NCI-H510A (cell line): ENCODE measurements at regions not wholly inside any gene's neighbourhood (a gene's known extent, or its start where the extent isn't known, plus 50 kb on each side); places are given as distances from the start of the nearest gene placed in this dataset.
"Not testable (repeated sequence)": the region's sequence is repeated elsewhere in the genome, so short reads cannot be mapped to it uniquely, and the experiment has no call there.

Source experiments
- DNase-seq: peaks from one replicate; lab custom pipeline; 2025; lab: John Stamatoyannopoulos, UW

- DNase-seq, result no peak
Observed at GRCh38 chr12:128025589-128026245, 241.3 kb upstream of the TMEM132C start.

GRCh38 chr12:128026696-128027574 is 240.0 kb upstream of the TMEM132C start:
- no peak for DNase-seq

- DNase-seq, result no peak
Observed at GRCh38 chr12:128033473-128033872, 233.5 kb upstream of the TMEM132C start.

GRCh38 chr12:128040971-128041370 is 226.0 kb upstream of the TMEM132C start:
- DNase-seq, result no peak

GRCh38 chr12:128042283-128042682 is 224.7 kb upstream of the TMEM132C start:
- not testable (repeated sequence) for DNase-seq

GRCh38 chr12:128042825-128043224 is 224.1 kb upstream of the TMEM132C start:
- no peak for DNase-seq

- no peak for DNase-seq
Observed at GRCh38 chr12:128043317-128043716, 223.7 kb upstream of the TMEM132C start.

- DNase-seq, result peak; percentile 74
Observed at GRCh38 chr12:128047266-128048060, 219.5 kb upstream of the TMEM132C start.

- DNase-seq, result no peak
Observed at GRCh38 chr12:128052331-128052730, 214.6 kb upstream of the TMEM132C start.

GRCh38 chr12:128052777-128053176 is 214.2 kb upstream of the TMEM132C start:
- no peak for DNase-seq

- no peak for DNase-seq
Observed at GRCh38 chr12:128055567-128055966, 211.4 kb upstream of the TMEM132C start.

GRCh38 chr12:128056136-128056801 is 210.7 kb upstream of the TMEM132C start:
- DNase-seq, result no peak

- no peak for DNase-seq
Observed at GRCh38 chr12:128057586-128057985, 209.4 kb upstream of the TMEM132C start.

GRCh38 chr12:128059621-128060370 is 207.2 kb upstream of the TMEM132C start:
- no peak for DNase-seq

GRCh38 chr12:128068211-128068610 is 198.8 kb upstream of the TMEM132C start:
- DNase-seq, result no peak

GRCh38 chr12:128069359-128069997 is 197.5 kb upstream of the TMEM132C start:
- peak; percentile 43 for DNase-seq

GRCh38 chr12:128073937-128074336 is 193.0 kb upstream of the TMEM132C start:
- no peak for DNase-seq

GRCh38 chr12:128075332-128075731 is 191.6 kb upstream of the TMEM132C start:
- DNase-seq, result no peak

GRCh38 chr12:128076188-128076587 is 190.8 kb upstream of the TMEM132C start:
- DNase-seq, result no peak

- DNase-seq, result no peak
Observed at GRCh38 chr12:128077211-128077916, 189.6 kb upstream of the TMEM132C start.
